Muscle layer of colon (tissue), 2 donors: ENCODE measurements at regions not wholly inside any gene's neighbourhood (a gene's known extent, or its start where the extent isn't known, plus 50 kb on each side); places are given as distances from the start of the nearest gene placed in this dataset.

ENCODE experiments used
- H3K27ac ChIP-seq: one replicate; pipeline ENCODE4 v1.7.0; 2013; ENCODE audit warnings: low read depth, mild to moderate bottlenecking, low read length, moderate library complexity
- H3K27me3 ChIP-seq, 2 donors: one replicate each; pipeline ENCODE4 v1.7.0; 2013; ENCODE audit warnings: low read length in 2 of 2, mild to moderate bottlenecking in 2 of 2; ENCODE audit not compliant: insufficient read depth in 2 of 2, control insufficient read depth in 1 of 2
- H3K36me3 ChIP-seq: one replicate; pipeline ENCODE4 v1.7.0; 2013; ENCODE audit warnings: mild to moderate bottlenecking, low read length; ENCODE audit not compliant: insufficient read depth
- H3K4me1 ChIP-seq: one replicate; pipeline ENCODE4 v1.7.0; 2013; ENCODE audit warnings: mild to moderate bottlenecking, low read length; ENCODE audit not compliant: insufficient read depth
- H3K4me3 ChIP-seq, 2 donors: one replicate each; pipeline ENCODE4 v1.7.0; 2013; ENCODE audit warnings: low read length in 2 of 2, low read depth in 1 of 2, mild to moderate bottlenecking in 1 of 2, moderate library complexity in 1 of 2
- H3K9ac ChIP-seq: one replicate; pipeline ENCODE4 v1.7.0; 2013; ENCODE audit warnings: low read length
- H3K9me3 ChIP-seq: one replicate; pipeline ENCODE4 v1.7.0; 2013; ENCODE audit warnings: mild to moderate bottlenecking, low read length
- donor health status: abdominal sarcoma.
- donor health status: Adenocarcinoma of cecum.

- H3K4me3 ChIP-seq = no peak overlapping the region
- no peaks in the 10 kb centered on the region for H3K36me3 ChIP-seq
- no peak overlapping the region for H3K9ac ChIP-seq
- no peak overlapping the region for H3K27ac ChIP-seq
- no peaks in the 10 kb centered on the region for H3K27me3 ChIP-seq
- H3K4me1 ChIP-seq = no peaks in the 10 kb centered on the region
- no peaks in the 10 kb centered on the region for H3K9me3 ChIP-seq
Observed at GRCh38 chr9:90288275-90288639, 354.4 kb downstream of the DIRAS2 start.

- Histone ChIP-seq H3K27ac (no peak overlapping the region), H3K36me3 (no peaks in the 10 kb centered on the region), H3K4me1 (no peaks in the 10 kb centered on the region), H3K4me3 (no peak overlapping the region), H3K9me3 (no peaks in the 10 kb centered on the region), H3K9ac (no peak overlapping the region), H3K27me3 (no peaks in the 10 kb centered on the region)
Observed at GRCh38 chr9:90290716-90291485, 351.7 kb downstream of the DIRAS2 start.

- H3K36me3 ChIP-seq = no peaks in the 10 kb centered on the region
- H3K27ac ChIP-seq = no peak overlapping the region
- no peak overlapping the region for H3K4me3 ChIP-seq
- no peak overlapping the region for H3K9ac ChIP-seq
- no peaks in the 10 kb centered on the region for H3K9me3 ChIP-seq
- no peaks in the 10 kb centered on the region for H3K27me3 ChIP-seq
- H3K4me1 ChIP-seq = no peaks in the 10 kb centered on the region
Observed at GRCh38 chr9:90296539-90296938, 346.1 kb downstream of the DIRAS2 start.

GRCh38 chr9:90299968-90300367, 342.7 kb downstream of the DIRAS2 start:
- no peak overlapping the region for H3K9ac ChIP-seq
- H3K4me3 ChIP-seq = no peak overlapping the region
- no peaks in the 10 kb centered on the region for H3K9me3 ChIP-seq
- H3K27me3 ChIP-seq = no peaks in the 10 kb centered on the region
- H3K4me1 ChIP-seq = no peaks in the 10 kb centered on the region
- no peak overlapping the region for H3K27ac ChIP-seq
- H3K36me3 ChIP-seq = no peaks in the 10 kb centered on the region

GRCh38 chr9:90300611-90301276, 341.9 kb downstream of the DIRAS2 start:
- H3K4me3 ChIP-seq = no peak overlapping the region
- H3K4me1 ChIP-seq = no peaks in the 10 kb centered on the region
- no peaks in the 10 kb centered on the region for H3K9me3 ChIP-seq
- H3K27me3 ChIP-seq = no peaks in the 10 kb centered on the region
- H3K9ac ChIP-seq = no peak overlapping the region
- H3K36me3 ChIP-seq = no peaks in the 10 kb centered on the region
- no peak overlapping the region for H3K27ac ChIP-seq

- Histone ChIP-seq H3K27ac (no peak overlapping the region), H3K9me3 (no peaks in the 10 kb centered on the region), H3K4me1 (no peaks in the 10 kb centered on the region), H3K27me3 (no peaks in the 10 kb centered on the region), H3K9ac (no peak overlapping the region), H3K4me3 (no peak overlapping the region), H3K36me3 (no peaks in the 10 kb centered on the region)
Observed at GRCh38 chr9:90301277-90301653, 341.4 kb downstream of the DIRAS2 start.

- Histone ChIP-seq H3K9ac (no peak overlapping the region), H3K27me3 (no peaks in the 10 kb centered on the region), H3K27ac (no peak overlapping the region), H3K4me1 (peaks cover 9% of the 10 kb centered on the region), H3K9me3 (no peaks in the 10 kb centered on the region), H3K36me3 (no peaks in the 10 kb centered on the region), H3K4me3 (no peak overlapping the region)
Observed at GRCh38 chr9:90303655-90304054, 339.0 kb downstream of the DIRAS2 start.

GRCh38 chr9:90306158-90306557, 336.5 kb downstream of the DIRAS2 start:
- H3K4me1 ChIP-seq = peaks cover 9% of the 10 kb centered on the region
- H3K4me3 ChIP-seq = no peak overlapping the region
- H3K27me3 ChIP-seq = no peaks in the 10 kb centered on the region
- no peaks in the 10 kb centered on the region for H3K36me3 ChIP-seq
- H3K27ac ChIP-seq = no peak overlapping the region
- no peaks in the 10 kb centered on the region for H3K9me3 ChIP-seq
- H3K9ac ChIP-seq = no peak overlapping the region

GRCh38 chr9:90307167-90307833, 335.3 kb downstream of the DIRAS2 start:
- H3K4me1 ChIP-seq = peaks cover 9% of the 10 kb centered on the region
- H3K27ac ChIP-seq = no peak overlapping the region
- H3K9me3 ChIP-seq = no peaks in the 10 kb centered on the region
- no peaks in the 10 kb centered on the region for H3K27me3 ChIP-seq
- H3K36me3 ChIP-seq = no peaks in the 10 kb centered on the region
- no peak overlapping the region for H3K9ac ChIP-seq
- no peak overlapping the region for H3K4me3 ChIP-seq

GRCh38 chr9:90307891-90308290, 334.7 kb downstream of the DIRAS2 start:
- Histone ChIP-seq H3K36me3 (no peaks in the 10 kb centered on the region), H3K9ac (no peak overlapping the region), H3K9me3 (no peaks in the 10 kb centered on the region), H3K27me3 (no peaks in the 10 kb centered on the region), H3K4me3 (no peak overlapping the region), H3K4me1 (peaks cover 9% of the 10 kb centered on the region), H3K27ac (no peak overlapping the region)

- Histone ChIP-seq H3K9me3 (no peaks in the 10 kb centered on the region), H3K4me1 (peaks cover 9% of the 10 kb centered on the region), H3K36me3 (no peaks in the 10 kb centered on the region), H3K4me3 (no peak overlapping the region), H3K27me3 (no peaks in the 10 kb centered on the region), H3K9ac (no peak overlapping the region), H3K27ac (no peak overlapping the region)
Observed at GRCh38 chr9:90308691-90309090, 333.9 kb downstream of the DIRAS2 start.
